Gastroesophageal sphincter (tissue), 4 donors: ENCODE measurements at regions not wholly inside any gene's neighbourhood (a gene's known extent, or its start where the extent isn't known, plus 50 kb on each side); places are given as distances from the start of the nearest gene placed in this dataset.
A peak's percentile ranks its signal among the peaks of the same experiment; 100 is the strongest.

Experiments used
- ATAC-seq: fragments of 150-250 bp; one replicate; pipeline ENCODE4 v1.9.1; 2016; ENCODE audit warnings: mild to moderate bottlenecking, moderate library complexity
- H3K27ac ChIP-seq, 4 donors: fragments of 200-600 bp; sonication (generic) in 3 of 4; 1 replicate in 3 of 4; 2 replicates in 1 of 4; pipeline ENCODE4 v1.5.1; 2016 to 2019
- H3K27me3 ChIP-seq: fragments of 200-600 bp; sonication (generic); one replicate; pipeline ENCODE4 v1.5.1; 2019
- H3K36me3 ChIP-seq, 2 donors: fragments of 200-600 bp; sonication (generic); one replicate each; pipeline ENCODE4 v1.5.1; 2019; ENCODE audit warnings: control low read depth in 1 of 2
- H3K4me1 ChIP-seq, 3 donors: fragments of 200-600 bp; sonication (generic); 1 replicate in 2 of 3; 2 replicates in 1 of 3; pipeline ENCODE4 v1.5.1; 2016 to 2019; ENCODE audit warnings: control low read depth in 2 of 3
- H3K4me3 ChIP-seq, 2 donors: fragments of 200-600 bp; sonication (generic); one replicate each; pipeline ENCODE4 v1.5.1; 2019; ENCODE audit warnings: mild to moderate bottlenecking in 1 of 2, moderate library complexity in 1 of 2
- H3K9me3 ChIP-seq, 3 donors: fragments of 200-600 bp; sonication (generic); one replicate each; pipeline ENCODE4 v1.5.1; 2017 to 2019; ENCODE audit warnings: control low read depth in 2 of 3
- CTCF ChIP-seq, 4 experiments: fragments of 200-600 bp in 2 of 4; fragments of 450-650 bp in 2 of 4; sonication (generic) in 1 of 4; IDR thresholded peaks; one replicate each; pipeline ENCODE4 v1.5.1; 2017 to 2019; ENCODE audit warnings: antibody characterized with exemption in 4 of 4, mild to moderate bottlenecking in 2 of 4, moderate library complexity in 2 of 4
- EP300 ChIP-seq: sonication (generic); formaldehyde crosslinking; IDR thresholded peaks from one replicate; pipeline ENCODE4 v1.6.1; 2017; ENCODE audit warnings: antibody characterized with exemption, mild to moderate bottlenecking
- POLR2A ChIP-seq, 2 donors: fragments of 450-650 bp; IDR thresholded peaks; one replicate each; pipeline ENCODE4 v1.6.1; 2017; ENCODE audit warnings: antibody characterized with exemption in 2 of 2, mild to moderate bottlenecking in 2 of 2, moderate library complexity in 1 of 2
- POLR2AphosphoS5 ChIP-seq: sonication (generic); formaldehyde crosslinking; IDR thresholded peaks from one replicate; pipeline ENCODE4 v1.6.1; 2017; ENCODE audit warnings: antibody characterized with exemption
- WGBS, 2 donors: methylation state at CpG; one replicate each; pipeline ENCODE4 v1.1.5; 2018; ENCODE audit warnings: low coverage in 1 of 2; 5-methylcytosine and 5-hydroxymethylcytosine counted together

GRCh38 chr12:14185427-14186192 lies 179.9 kb upstream of the ATF7IP start:
- ATAC-seq: no peak
- TF ChIP-seq CTCF (IDR thresholded peaks at IDR 0.05) (peak in 3 of 4 experiments; percentile 18 to 52 (median 24)), POLR2A (IDR thresholded peaks at IDR 0.05) (no peak)
- 37 to 45% methylated on average over 6 to 7 of the region's 8 CpGs for WGBS, 2 donors

GRCh38 chr12:14186193-14186502 lies 179.3 kb upstream of the ATF7IP start:
- no peak for ATAC-seq
- Histone ChIP-seq H3K9me3 (no peaks in the 10 kb centered on the region), H3K27me3 (no peaks in the 10 kb centered on the region), H3K4me3 (no peak overlapping the region), H3K36me3 (no peaks in the 10 kb centered on the region), H3K4me1 (no peaks in the 10 kb centered on the region), H3K27ac (no peak overlapping the region)
- 30 to 36% methylated on average over 2 of the region's 2 CpGs for WGBS, 2 donors
- TF ChIP-seq EP300 (no peak), CTCF (IDR thresholded peaks at IDR 0.05) (no peak), POLR2AphosphoS5 (no peak), POLR2A (IDR thresholded peaks at IDR 0.05) (no peak)

More at GRCh38 chr12:14185427-14186192, 179.9 kb upstream of the ATF7IP start:
- Histone ChIP-seq H3K36me3 (no peaks in the 10 kb centered on the region), H3K4me1 (no peaks in the 10 kb centered on the region), H3K27ac (no peak overlapping the region), H3K27me3 (no peaks in the 10 kb centered on the region), H3K4me3 (no peak overlapping the region), H3K9me3 (no peaks in the 10 kb centered on the region)

GRCh38 chr12:14187002-14187401 lies 178.5 kb upstream of the ATF7IP start:
- ATAC-seq: no peak
- 73 to 76% methylated on average over 4 to 5 of the region's 5 CpGs for WGBS, 2 donors
- H3K27ac ChIP-seq: no peak overlapping the region

GRCh38 chr12:14187966-14188365 lies 177.5 kb upstream of the ATF7IP start:
- 69 to 75% methylated on average over 8 to 9 of the region's 9 CpGs for WGBS, 2 donors
- Histone ChIP-seq H3K27ac (no peak overlapping the region), H3K4me3 (no peak overlapping the region), H3K4me1 (no peaks in the 10 kb centered on the region), H3K9me3 (no peaks in the 10 kb centered on the region), H3K27me3 (peaks cover under 1% of the 10 kb centered on the region), H3K36me3 (no peaks in the 10 kb centered on the region)
- no peak for TF ChIP-seq POLR2A (IDR thresholded peaks at IDR 0.05)
- no peak for TF ChIP-seq CTCF (IDR thresholded peaks at IDR 0.05)
- no peak for TF ChIP-seq POLR2AphosphoS5
- TF ChIP-seq EP300: no peak
- no peak for ATAC-seq

More at GRCh38 chr12:14187002-14187401, 178.5 kb upstream of the ATF7IP start:
- Histone ChIP-seq H3K4me1 (no peaks in the 10 kb centered on the region), H3K9me3 (no peaks in the 10 kb centered on the region), H3K36me3 (no peaks in the 10 kb centered on the region), H3K4me3 (no peak overlapping the region), H3K27me3 (no peaks in the 10 kb centered on the region)
- TF ChIP-seq CTCF (IDR thresholded peaks at IDR 0.05) (no peak), POLR2AphosphoS5 (no peak), EP300 (no peak), POLR2A (IDR thresholded peaks at IDR 0.05) (no peak)

GRCh38 chr12:14188744-14189143 lies 176.7 kb upstream of the ATF7IP start:
- no peaks in the 10 kb centered on the region for H3K36me3 ChIP-seq
- no peak overlapping the region for H3K4me3 ChIP-seq
- 26 to 27% methylated on average over 2 of the region's 2 CpGs for WGBS, 2 donors
- H3K27ac ChIP-seq: no peak overlapping the region
- H3K9me3 ChIP-seq: no peaks in the 10 kb centered on the region
- no peak for ATAC-seq
- peaks cover 8% of the 10 kb centered on the region for H3K27me3 ChIP-seq
- TF ChIP-seq POLR2A (IDR thresholded peaks at IDR 0.05) (no peak), EP300 (no peak), POLR2AphosphoS5 (no peak), CTCF (IDR thresholded peaks at IDR 0.05) (no peak)
- H3K4me1 ChIP-seq: no peaks in the 10 kb centered on the region
